SK-N-SH treated with all-trans-retinoic acid at 6 μM for 48 hours (cell line): ENCODE measurements at regions not wholly inside any gene's neighbourhood (a gene's known extent, or its start where the extent isn't known, plus 50 kb on each side); places are given as distances from the start of the nearest gene placed in this dataset.

Experiments
- BACH2 ChIP-seq: fragments of 250-450 bp; sonication (Bioruptor Pico); IDR thresholded peaks from 2 replicates; pipeline ENCODE4 v1.9.0; 2021; ENCODE audit warnings: mild to moderate bottlenecking, borderline replicate concordance
- CREB5 ChIP-seq: fragments of 250-450 bp; sonication (Bioruptor Pico); IDR thresholded peaks from 2 replicates; pipeline ENCODE4 v1.5.1; 2020; ENCODE audit warnings: low read depth, mild to moderate bottlenecking, moderate library complexity
- OSR1 ChIP-seq: fragments of 250-450 bp; sonication (Bioruptor Pico); IDR thresholded peaks from 2 replicates; pipeline ENCODE4 v1.8.0; 2022; ENCODE audit warnings: moderate library complexity, mild to moderate bottlenecking, inconsistent platforms
- PATZ1 ChIP-seq: fragments of 250-450 bp; sonication (Bioruptor Pico); IDR thresholded peaks from 2 replicates; pipeline ENCODE4 v1.8.0; 2020; ENCODE audit warnings: mild to moderate bottlenecking, moderate library complexity, borderline replicate concordance
- RARB ChIP-seq: fragments of 250-450 bp; sonication (Bioruptor Pico); IDR thresholded peaks from 2 replicates; pipeline ENCODE4 v1.8.0; 2021; ENCODE audit warnings: mild to moderate bottlenecking, moderate library complexity
- TSHZ2 ChIP-seq: fragments of 250-450 bp; sonication (Bioruptor Pico); IDR thresholded peaks from 2 replicates; pipeline ENCODE4 v1.5.0; 2020; ENCODE audit warnings: mild to moderate bottlenecking, moderate library complexity
- ZC3H10 ChIP-seq: fragments of 250-450 bp; sonication (Bioruptor Pico); IDR thresholded peaks from 2 replicates; pipeline ENCODE4 v1.5.1; 2021; ENCODE audit warnings: mild to moderate bottlenecking, moderate library complexity
- ZFP3 ChIP-seq: fragments of 250-450 bp; sonication (Bioruptor Pico); IDR thresholded peaks from 2 replicates; pipeline ENCODE4 v1.5.0; 2020; ENCODE audit warnings: mild to moderate bottlenecking, moderate library complexity
- ZFP30 ChIP-seq: fragments of 450-650 bp; formaldehyde crosslinking; IDR thresholded peaks from 2 replicates; pipeline ENCODE4 v1.5.0; 2022; ENCODE audit warnings: mild to moderate bottlenecking, moderate library complexity
- ZNF70 ChIP-seq: fragments of 450-650 bp; formaldehyde crosslinking; IDR thresholded peaks from 2 replicates; pipeline ENCODE4 v1.5.0; 2020; ENCODE audit warnings: mild to moderate bottlenecking, moderate library complexity

- TF ChIP-seq RARB (CRISPR knock-in tag) = no peak
- no peak for TF ChIP-seq ZFP3 (CRISPR knock-in tag)
- no peak for TF ChIP-seq CREB5 (CRISPR knock-in tag)
- TF ChIP-seq OSR1 (CRISPR knock-in tag) = no peak
- TF ChIP-seq TSHZ2 = no peak
- no peak for TF ChIP-seq ZFP30
- no peak for TF ChIP-seq BACH2
- TF ChIP-seq PATZ1 (CRISPR knock-in tag) = no peak
- no peak for TF ChIP-seq ZC3H10 (CRISPR knock-in tag)
- no peak for TF ChIP-seq ZNF70 (CRISPR knock-in tag)
Observed at GRCh38 chr4:100872811-100873210, 355.0 kb upstream of the EMCN start.
